ENCODE measurements at regions not wholly inside any gene's neighbourhood (a gene's known extent, or its start where the extent isn't known, plus 50 kb on each side); places are given as distances from the start of the nearest gene placed in this dataset.

GRCh38 chr20:52405417-52405816, 213.8 kb upstream of the ZFP64 start:
- Histone ChIP-seq H3K4me1 (ENCODE audit: control insufficient read depth in 5 of 5, insufficient read depth in 5 of 5, low read length in 5 of 5) (peaks cover 0 to 3% (median 0%) of the 10 kb centered on the region in 5 donors), H3K27me3 (ENCODE audit: control insufficient read depth in 5 of 5, insufficient read depth in 4 of 5, low read length in 5 of 5) (peaks cover 0 to 3% (median 0%) of the 10 kb centered on the region in 5 donors), H3K27ac (ENCODE audit: low read depth, low read length) (no peak overlapping the region), H3K36me3 (ENCODE audit: control insufficient read depth in 5 of 5, insufficient read depth in 5 of 5, low read length in 5 of 5) (no peaks in the 10 kb centered on the region), H3K9me3 (ENCODE audit: control insufficient read depth in 5 of 5, low read length in 5 of 5) (no peaks in the 10 kb centered on the region), H3K4me3 (ENCODE audit: low read depth in 1 of 5, low read length in 5 of 5) (no peak overlapping the region), H3K9ac (ENCODE audit: low read length in 5 of 5) (no peak overlapping the region)

- peaks cover 0 to 3% (median 0%) of the 10 kb centered on the region in 5 donors for H3K4me1 ChIP-seq (ENCODE audit: control insufficient read depth in 5 of 5, insufficient read depth in 5 of 5, low read length in 5 of 5)
- no peak overlapping the region for H3K4me3 ChIP-seq (ENCODE audit: low read depth in 1 of 5, low read length in 5 of 5)
- no peak overlapping the region for H3K9ac ChIP-seq (ENCODE audit: low read length in 5 of 5)
- no peaks in the 10 kb centered on the region for H3K36me3 ChIP-seq (ENCODE audit: control insufficient read depth in 5 of 5, insufficient read depth in 5 of 5, low read length in 5 of 5)
- H3K27ac ChIP-seq (ENCODE audit: low read depth, low read length) = no peak overlapping the region
- H3K27me3 ChIP-seq (ENCODE audit: control insufficient read depth in 5 of 5, insufficient read depth in 4 of 5, low read length in 5 of 5) = peaks cover 0 to 3% (median 0%) of the 10 kb centered on the region in 5 donors
- H3K9me3 ChIP-seq (ENCODE audit: control insufficient read depth in 5 of 5, low read length in 5 of 5) = no peaks in the 10 kb centered on the region
Measured at GRCh38 chr20:52404671-52405070, 213.1 kb upstream of the ZFP64 start.

GRCh38 chr20:52402950-52403349, 211.4 kb upstream of the ZFP64 start:
- Histone ChIP-seq H3K9ac (ENCODE audit: low read length in 5 of 5) (no peak overlapping the region), H3K36me3 (ENCODE audit: control insufficient read depth in 5 of 5, insufficient read depth in 5 of 5, low read length in 5 of 5) (no peaks in the 10 kb centered on the region), H3K4me1 (ENCODE audit: control insufficient read depth in 5 of 5, insufficient read depth in 5 of 5, low read length in 5 of 5) (peaks cover 0 to 3% (median 0%) of the 10 kb centered on the region in 5 donors), H3K9me3 (ENCODE audit: control insufficient read depth in 5 of 5, low read length in 5 of 5) (no peaks in the 10 kb centered on the region), H3K27ac (ENCODE audit: low read depth, low read length) (no peak overlapping the region), H3K4me3 (ENCODE audit: low read depth in 1 of 5, low read length in 5 of 5) (no peak overlapping the region), H3K27me3 (ENCODE audit: control insufficient read depth in 5 of 5, insufficient read depth in 4 of 5, low read length in 5 of 5) (peaks cover 0 to 3% (median 0%) of the 10 kb centered on the region in 5 donors)

GRCh38 chr20:52402514-52402913, 210.9 kb upstream of the ZFP64 start:
- Histone ChIP-seq H3K27me3 (ENCODE audit: control insufficient read depth in 5 of 5, insufficient read depth in 4 of 5, low read length in 5 of 5) (peaks cover 0 to 3% (median 0%) of the 10 kb centered on the region in 5 donors), H3K36me3 (ENCODE audit: control insufficient read depth in 5 of 5, insufficient read depth in 5 of 5, low read length in 5 of 5) (no peaks in the 10 kb centered on the region), H3K4me1 (ENCODE audit: control insufficient read depth in 5 of 5, insufficient read depth in 5 of 5, low read length in 5 of 5) (peaks cover 0 to 3% (median 0%) of the 10 kb centered on the region in 5 donors), H3K4me3 (ENCODE audit: low read depth in 1 of 5, low read length in 5 of 5) (no peak overlapping the region), H3K9ac (ENCODE audit: low read length in 5 of 5) (no peak overlapping the region), H3K9me3 (ENCODE audit: control insufficient read depth in 5 of 5, low read length in 5 of 5) (no peaks in the 10 kb centered on the region), H3K27ac (ENCODE audit: low read depth, low read length) (no peak overlapping the region)

GRCh38 chr20:52401431-52401830, 209.9 kb upstream of the ZFP64 start:
- H3K9ac ChIP-seq (ENCODE audit: low read length in 5 of 5) = no peak overlapping the region
- H3K9me3 ChIP-seq (ENCODE audit: control insufficient read depth in 5 of 5, low read length in 5 of 5) = no peaks in the 10 kb centered on the region
- H3K27ac ChIP-seq (ENCODE audit: low read depth, low read length) = no peak overlapping the region
- H3K4me3 ChIP-seq (ENCODE audit: low read depth in 1 of 5, low read length in 5 of 5) = no peak overlapping the region
- H3K36me3 ChIP-seq (ENCODE audit: control insufficient read depth in 5 of 5, insufficient read depth in 5 of 5, low read length in 5 of 5) = no peaks in the 10 kb centered on the region
- H3K4me1 ChIP-seq (ENCODE audit: control insufficient read depth in 5 of 5, insufficient read depth in 5 of 5, low read length in 5 of 5) = no peaks in the 10 kb centered on the region
- peaks cover 0 to 3% (median 0%) of the 10 kb centered on the region in 5 donors for H3K27me3 ChIP-seq (ENCODE audit: control insufficient read depth in 5 of 5, insufficient read depth in 4 of 5, low read length in 5 of 5)

GRCh38 chr20:52399352-52399751, 207.8 kb upstream of the ZFP64 start:
- Histone ChIP-seq H3K36me3 (ENCODE audit: control insufficient read depth in 5 of 5, insufficient read depth in 5 of 5, low read length in 5 of 5) (no peaks in the 10 kb centered on the region), H3K9ac (ENCODE audit: low read length in 5 of 5) (no peak overlapping the region)

GRCh38 chr20:52389606-52390005, 198.0 kb upstream of the ZFP64 start:
- H3K36me3 ChIP-seq (ENCODE audit: control insufficient read depth in 5 of 5, insufficient read depth in 5 of 5, low read length in 5 of 5) = no peaks in the 10 kb centered on the region
- H3K4me1 ChIP-seq (ENCODE audit: control insufficient read depth in 5 of 5, insufficient read depth in 5 of 5, low read length in 5 of 5) = no peaks in the 10 kb centered on the region
- H3K27ac ChIP-seq (ENCODE audit: low read depth, low read length) = no peak overlapping the region
- H3K27me3 ChIP-seq (ENCODE audit: control insufficient read depth in 5 of 5, insufficient read depth in 4 of 5, low read length in 5 of 5) = peaks cover 0 to 2% (median 0%) of the 10 kb centered on the region in 5 donors
- no peak overlapping the region for H3K9ac ChIP-seq (ENCODE audit: low read length in 5 of 5)
- no peaks in the 10 kb centered on the region for H3K9me3 ChIP-seq (ENCODE audit: control insufficient read depth in 5 of 5, low read length in 5 of 5)
- no peak overlapping the region for H3K4me3 ChIP-seq (ENCODE audit: low read depth in 1 of 5, low read length in 5 of 5)

More at GRCh38 chr20:52399352-52399751, 207.8 kb upstream of the ZFP64 start:
- Histone ChIP-seq H3K27me3 (ENCODE audit: control insufficient read depth in 5 of 5, insufficient read depth in 4 of 5, low read length in 5 of 5) (peaks cover 0 to 3% (median 0%) of the 10 kb centered on the region in 5 donors), H3K27ac (ENCODE audit: low read depth, low read length) (no peak overlapping the region), H3K4me3 (ENCODE audit: low read depth in 1 of 5, low read length in 5 of 5) (no peak overlapping the region), H3K4me1 (ENCODE audit: control insufficient read depth in 5 of 5, insufficient read depth in 5 of 5, low read length in 5 of 5) (no peaks in the 10 kb centered on the region), H3K9me3 (ENCODE audit: control insufficient read depth in 5 of 5, low read length in 5 of 5) (no peaks in the 10 kb centered on the region)

GRCh38 chr20:52383995-52384621, 192.5 kb upstream of the ZFP64 start:
- peaks cover 0 to 6% (median 4%) of the 10 kb centered on the region in 5 donors for H3K9me3 ChIP-seq (ENCODE audit: control insufficient read depth in 5 of 5, low read length in 5 of 5)
- no peak overlapping the region for H3K9ac ChIP-seq (ENCODE audit: low read length in 5 of 5)
- no peaks in the 10 kb centered on the region for H3K36me3 ChIP-seq (ENCODE audit: control insufficient read depth in 5 of 5, insufficient read depth in 5 of 5, low read length in 5 of 5)
- no peak overlapping the region for H3K4me3 ChIP-seq (ENCODE audit: low read depth in 1 of 5, low read length in 5 of 5)
- no peaks in the 10 kb centered on the region for H3K27me3 ChIP-seq (ENCODE audit: control insufficient read depth in 5 of 5, insufficient read depth in 4 of 5, low read length in 5 of 5)
- no peaks in the 10 kb centered on the region for H3K4me1 ChIP-seq (ENCODE audit: control insufficient read depth in 5 of 5, insufficient read depth in 5 of 5, low read length in 5 of 5)
- no peak overlapping the region for H3K27ac ChIP-seq (ENCODE audit: low read depth, low read length)

- Histone ChIP-seq H3K9me3 (ENCODE audit: control insufficient read depth in 5 of 5, low read length in 5 of 5) (peaks cover 0 to 6% (median 4%) of the 10 kb centered on the region in 5 donors), H3K9ac (ENCODE audit: low read length in 5 of 5) (no peak overlapping the region), H3K27me3 (ENCODE audit: control insufficient read depth in 5 of 5, insufficient read depth in 4 of 5, low read length in 5 of 5) (no peaks in the 10 kb centered on the region), H3K36me3 (ENCODE audit: control insufficient read depth in 5 of 5, insufficient read depth in 5 of 5, low read length in 5 of 5) (no peaks in the 10 kb centered on the region), H3K4me3 (ENCODE audit: low read depth in 1 of 5, low read length in 5 of 5) (no peak overlapping the region), H3K27ac (ENCODE audit: low read depth, low read length) (no peak overlapping the region), H3K4me1 (ENCODE audit: control insufficient read depth in 5 of 5, insufficient read depth in 5 of 5, low read length in 5 of 5) (no peaks in the 10 kb centered on the region)
Measured at GRCh38 chr20:52382933-52383332, 191.4 kb upstream of the ZFP64 start.

GRCh38 chr20:52379723-52380336, 188.3 kb upstream of the ZFP64 start:
- Histone ChIP-seq H3K9me3 (ENCODE audit: control insufficient read depth in 5 of 5, low read length in 5 of 5) (peaks cover 0 to 6% (median 4%) of the 10 kb centered on the region in 5 donors), H3K36me3 (ENCODE audit: control insufficient read depth in 5 of 5, insufficient read depth in 5 of 5, low read length in 5 of 5) (no peaks in the 10 kb centered on the region), H3K4me1 (ENCODE audit: control insufficient read depth in 5 of 5, insufficient read depth in 5 of 5, low read length in 5 of 5) (no peaks in the 10 kb centered on the region), H3K4me3 (ENCODE audit: low read depth in 1 of 5, low read length in 5 of 5) (no peak overlapping the region), H3K27me3 (ENCODE audit: control insufficient read depth in 5 of 5, insufficient read depth in 4 of 5, low read length in 5 of 5) (no peaks in the 10 kb centered on the region), H3K9ac (ENCODE audit: low read length in 5 of 5) (no peak overlapping the region), H3K27ac (ENCODE audit: low read depth, low read length) (no peak overlapping the region)

Data from subcutaneous abdominal adipose tissue (tissue), 5 donors.